Liver (tissue), 8 donors: ENCODE measurements at regions not wholly inside any gene's neighbourhood (a gene's known extent, or its start where the extent isn't known, plus 50 kb on each side); places are given as distances from the start of the nearest gene placed in this dataset.

Experiments used
- DNase-seq: peaks from one replicate; pipeline ENCODE4 v3.0.0-alpha.2; 2017; ENCODE audit warnings: low spot score
- H3K27ac ChIP-seq, 2 donors: one replicate each; pipeline ENCODE4 v1.7.0; 2013; ENCODE audit warnings: inconsistent platforms in 2 of 2, low read length in 2 of 2, control low read depth in 1 of 2, low read depth in 1 of 2, mild to moderate bottlenecking in 1 of 2
- H3K27me3 ChIP-seq, 4 donors: one replicate each; pipeline versions ENCODE4 v1.6.1 to v1.7.0; 2013; ENCODE audit warnings: low read length in 3 of 4, inconsistent platforms in 1 of 4, mild to moderate bottlenecking in 1 of 4, moderate library complexity in 1 of 4; ENCODE audit not compliant: control insufficient read depth in 4 of 4, insufficient read depth in 4 of 4
- H3K36me3 ChIP-seq, 4 donors: one replicate each; pipeline versions ENCODE4 v1.6.1 to v1.7.0; 2013; ENCODE audit warnings: low read length in 3 of 4, mild to moderate bottlenecking in 3 of 4, low read depth in 1 of 4, moderate library complexity in 1 of 4; ENCODE audit not compliant: control insufficient read depth in 4 of 4, insufficient read depth in 3 of 4
- H3K4me1 ChIP-seq, 4 donors: one replicate each; pipeline versions ENCODE4 v1.6.1 to v1.7.0; 2013; ENCODE audit warnings: low read length in 3 of 4, mild to moderate bottlenecking in 3 of 4, moderate library complexity in 1 of 4; ENCODE audit not compliant: control insufficient read depth in 4 of 4, insufficient read depth in 4 of 4
- H3K4me3 ChIP-seq, 3 donors: one replicate each; pipeline versions ENCODE4 v1.6.1 to v1.7.0; 2013; ENCODE audit warnings: low read length in 3 of 3, control low read depth in 1 of 3, low read depth in 1 of 3, mild to moderate bottlenecking in 1 of 3
- H3K9ac ChIP-seq, 2 donors: one replicate each; pipeline ENCODE4 v1.7.0; 2013; ENCODE audit warnings: low read length in 2 of 2, mild to moderate bottlenecking in 2 of 2, moderate library complexity in 2 of 2, control low read depth in 1 of 2, low read depth in 1 of 2
- H3K9me3 ChIP-seq, 4 donors: one replicate each; pipeline versions ENCODE4 v1.6.1 to v1.7.0; 2013; ENCODE audit warnings: low read length in 3 of 4; ENCODE audit not compliant: control insufficient read depth in 4 of 4
- ATF3 ChIP-seq: IDR thresholded peaks from 2 replicates; pipeline ENCODE4 v1.6.1; 2016; ENCODE audit warnings: antibody characterized with exemption
- CTCF ChIP-seq: fragments of 150-350 bp; IDR thresholded peaks from 2 replicates; pipeline ENCODE4 v1.5.1; 2017; ENCODE audit warnings: improper control_type of control experiment, low read depth, low read length; ENCODE audit not compliant: missing input control
- EGR1 ChIP-seq, 2 donors: IDR thresholded peaks; 2 replicates each; pipeline ENCODE4 v1.6.1; 2016 to 2018; ENCODE audit warnings: antibody characterized with exemption in 2 of 2, low read depth in 2 of 2
- FOXA2 ChIP-seq: IDR thresholded peaks from 2 replicates; pipeline ENCODE4 v1.6.1; 2016; ENCODE audit warnings: antibody characterized with exemption
- GABPA ChIP-seq, 2 donors: IDR thresholded peaks in 1 of 2; conservative IDR thresholded peaks in 1 of 2; 2 replicates each; pipeline ENCODE4 v1.6.1; 2016; ENCODE audit warnings: antibody characterized with exemption in 2 of 2, mild to moderate bottlenecking in 1 of 2, moderate library complexity in 1 of 2
- HNF4A ChIP-seq, 2 donors: conservative IDR thresholded peaks; 2 replicates each; pipeline ENCODE4 v1.6.1; 2016; ENCODE audit warnings: antibody characterized with exemption in 2 of 2, mild to moderate bottlenecking in 2 of 2
- HNF4G ChIP-seq: IDR thresholded peaks from 2 replicates; pipeline ENCODE4 v1.6.1; 2016; ENCODE audit warnings: antibody characterized with exemption
- JUND ChIP-seq, 2 donors: IDR thresholded peaks; 2 replicates each; pipeline ENCODE4 v1.6.1; 2016; ENCODE audit warnings: antibody characterized with exemption in 2 of 2
- MAX ChIP-seq: IDR thresholded peaks from 2 replicates; pipeline ENCODE4 v1.6.1; 2016; ENCODE audit warnings: antibody characterized with exemption
- NR2F2 ChIP-seq: IDR thresholded peaks from 2 replicates; pipeline ENCODE4 v1.6.1; 2016; ENCODE audit warnings: antibody characterized with exemption
- RXRA ChIP-seq, 2 donors: IDR thresholded peaks; 2 replicates each; pipeline ENCODE4 v1.6.1; 2017 to 2018; ENCODE audit warnings: antibody characterized with exemption in 2 of 2, mild to moderate bottlenecking in 1 of 2
- SP1 ChIP-seq: IDR thresholded peaks from 2 replicates; pipeline ENCODE4 v1.6.1; 2018; ENCODE audit warnings: antibody characterized with exemption, mild to moderate bottlenecking
- YY1 ChIP-seq: IDR thresholded peaks from 2 replicates; pipeline ENCODE4 v1.6.1; 2016; ENCODE audit warnings: antibody characterized with exemption, mild to moderate bottlenecking
- ZBTB33 ChIP-seq: IDR thresholded peaks from 2 replicates; pipeline ENCODE4 v1.6.1; 2016; ENCODE audit warnings: antibody characterized with exemption
- WGBS: extraction: QIAGEN DNeasy Blood & Tissue Kit; methylation state at CpG from one replicate; pipeline ENCODE4 v1.1.7; 2013; 5-methylcytosine and 5-hydroxymethylcytosine counted together
- donor health status: healthy.
- donor health status: healthy.
- donor health status: healthy.
- donor health status: healthy.
- donor health status: healthy.

- no peak for TF ChIP-seq MAX
- TF ChIP-seq CTCF, result no peak
- no peak for TF ChIP-seq JUND (IDR thresholded peaks at IDR 0.05)
- no peak for TF ChIP-seq YY1
- TF ChIP-seq HNF4A (conservative IDR thresholded peaks at IDR 0.05), result no peak
Observed at GRCh38 chr14:51333901-51334521, 94.0 kb downstream of the TMX1 start (continued).

- no peaks in the 10 kb centered on the region for H3K36me3 ChIP-seq
- H3K9ac ChIP-seq, result no peak overlapping the region
- DNase-seq, result no peak
- 77% methylated on average over 5 of the region's 5 CpGs for WGBS
- H3K27me3 ChIP-seq, result no peaks in the 10 kb centered on the region
- H3K9me3 ChIP-seq, result no peaks in the 10 kb centered on the region
- H3K4me1 ChIP-seq, result no peaks in the 10 kb centered on the region
- TF ChIP-seq CTCF (no peak), JUND (IDR thresholded peaks at IDR 0.05) (no peak), YY1 (no peak), EGR1 (IDR thresholded peaks at IDR 0.05; ENCODE audit: low read depth in 2 of 2) (no peak), RXRA (IDR thresholded peaks at IDR 0.05) (no peak)
- no peak overlapping the region for H3K27ac ChIP-seq
- H3K4me3 ChIP-seq, result no peak overlapping the region
Observed at GRCh38 chr14:51334566-51334965, 94.5 kb downstream of the TMX1 start.

GRCh38 chr14:51335531-51335930 lies 95.5 kb downstream of the TMX1 start:
- Histone ChIP-seq H3K4me3 (no peak overlapping the region), H3K36me3 (no peaks in the 10 kb centered on the region), H3K27me3 (no peaks in the 10 kb centered on the region), H3K9ac (no peak overlapping the region), H3K4me1 (no peaks in the 10 kb centered on the region), H3K9me3 (no peaks in the 10 kb centered on the region), H3K27ac (no peak overlapping the region)
- no peak for DNase-seq
- TF ChIP-seq YY1 (no peak), NR2F2 (peak; percentile 79)
- WGBS, result 25% methylated on average over 2 of the region's 2 CpGs

GRCh38 chr14:51335961-51336723 lies 96.1 kb downstream of the TMX1 start:
- DNase-seq, result no peak
- H3K27ac ChIP-seq, result no peak overlapping the region
- TF ChIP-seq HNF4A (conservative IDR thresholded peaks at IDR 0.05) (no peak), SP1 (no peak), ZBTB33 (no peak), MAX (no peak), FOXA2 (no peak), CTCF (no peak), ATF3 (no peak), HNF4G (no peak), NR2F2 (no peak), GABPA (IDR thresholded peaks at IDR 0.05 in 1 of 2, conservative IDR thresholded peaks at IDR 0.05 in 1 of 2) (no peak), RXRA (IDR thresholded peaks at IDR 0.05) (no peak)

More at GRCh38 chr14:51335961-51336723, 96.1 kb downstream of the TMX1 start:
- Histone ChIP-seq H3K27me3 (no peaks in the 10 kb centered on the region), H3K4me1 (no peaks in the 10 kb centered on the region), H3K36me3 (no peaks in the 10 kb centered on the region), H3K4me3 (no peak overlapping the region), H3K9ac (no peak overlapping the region), H3K9me3 (no peaks in the 10 kb centered on the region)
- WGBS, result 94% methylated on average over 3 of the region's 3 CpGs
